Right atrium auricular region (tissue), 2 donors: ENCODE measurements at regions not wholly inside any gene's neighbourhood (a gene's known extent, or its start where the extent isn't known, plus 50 kb on each side); places are given as distances from the start of the nearest gene placed in this dataset.

Experiments used
- DNase-seq: peaks from one replicate; pipeline ENCODE4 v3.0.0-alpha.2; 2019; ENCODE audit warnings: low spot score
- H3K27ac ChIP-seq, 2 donors: fragments of 200-600 bp; sonication (generic); 1 replicate in 1 of 2; 2 replicates in 1 of 2; pipeline ENCODE4 v1.5.1; 2016 to 2019
- H3K27me3 ChIP-seq, 2 donors: fragments of 200-600 bp; sonication (generic); one replicate each; pipeline versions ENCODE4 v1.5.1 to v1.6.0; 2017 to 2019
- H3K36me3 ChIP-seq: fragments of 200-600 bp; sonication (generic); one replicate; pipeline ENCODE4 v1.5.1; 2016
- H3K4me1 ChIP-seq, 2 donors: fragments of 200-600 bp; sonication (generic); one replicate each; pipeline versions ENCODE4 v1.5.1 to v1.6.0; 2017 to 2019
- H3K4me3 ChIP-seq, 2 donors: fragments of 200-600 bp; sonication (generic); 1 replicate in 1 of 2; 2 replicates in 1 of 2; pipeline ENCODE4 v1.5.1; 2017 to 2019; ENCODE audit warnings: mild to moderate bottlenecking in 1 of 2, moderate library complexity in 1 of 2
- H3K9me3 ChIP-seq, 2 donors: fragments of 200-600 bp; sonication (generic); one replicate each; pipeline ENCODE4 v1.5.1; 2019
- CTCF ChIP-seq, 2 donors: fragments of 200-600 bp; sonication (generic); IDR thresholded peaks; one replicate each; pipeline ENCODE4 v1.5.1; 2019; ENCODE audit warnings: antibody characterized with exemption in 2 of 2

DNA sequence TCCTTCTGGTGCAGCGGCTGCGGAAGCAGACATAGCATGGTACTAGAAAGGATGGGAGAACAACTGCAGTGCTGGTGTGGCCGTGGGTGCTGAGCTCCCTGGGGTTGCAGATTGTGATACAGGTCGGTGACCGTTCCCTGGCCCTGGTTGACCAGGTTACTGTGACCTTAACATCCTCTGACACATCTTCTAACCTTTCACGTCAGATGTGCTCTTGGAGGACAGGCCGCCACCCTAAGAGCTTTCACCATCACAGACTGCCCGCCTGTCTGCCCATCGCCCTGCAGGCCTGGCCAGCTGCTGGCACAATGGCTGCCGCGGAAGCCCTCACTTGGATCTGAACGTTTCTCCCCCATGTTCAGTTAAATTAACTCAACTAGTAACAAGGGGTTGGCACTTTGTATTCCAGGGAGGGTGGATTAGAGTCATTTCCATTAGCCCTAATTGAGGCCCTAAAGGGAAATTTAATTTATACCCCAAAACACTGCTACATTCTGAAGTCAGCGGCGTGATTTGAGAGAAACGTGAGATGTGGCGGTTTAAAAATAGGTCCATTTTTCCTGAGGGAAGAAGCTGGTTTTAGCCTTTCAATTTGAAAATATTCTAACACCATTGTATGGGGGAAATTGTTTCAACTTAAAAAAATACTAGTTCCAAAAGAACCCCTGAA, 443.9 kb upstream of the CDH4 start:
- H3K4me3 ChIP-seq = no peak overlapping the region
- H3K9me3 ChIP-seq = no peaks in the 10 kb centered on the region
- no peaks in the 10 kb centered on the region for H3K4me1 ChIP-seq
- no peaks in the 10 kb centered on the region for H3K27me3 ChIP-seq
- no peak for TF ChIP-seq CTCF (IDR thresholded peaks at IDR 0.05)
- H3K36me3 ChIP-seq = no peaks in the 10 kb centered on the region
- no peak for DNase-seq
- no peak overlapping the region for H3K27ac ChIP-seq

DNA sequence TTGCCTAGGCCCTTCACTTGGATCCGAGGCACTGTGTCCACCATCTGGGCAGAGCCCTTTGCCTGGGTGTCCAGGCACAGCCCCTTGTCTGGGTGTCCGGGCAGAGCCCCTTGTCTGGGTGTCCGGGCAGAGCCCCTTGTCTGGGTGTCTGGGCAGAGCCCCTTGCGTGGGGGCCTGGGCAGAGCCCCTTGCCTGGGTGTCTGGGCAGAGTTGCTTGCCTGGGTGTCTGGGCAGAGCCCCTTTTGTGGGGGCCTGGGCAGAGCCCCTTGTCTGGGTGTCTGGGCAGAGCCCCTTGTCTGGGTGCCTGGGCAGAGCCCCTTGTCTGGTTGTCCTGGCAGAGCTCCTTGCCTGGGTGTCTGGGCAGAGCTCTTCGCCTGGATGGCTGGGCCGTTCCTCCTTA, 443.4 kb upstream of the CDH4 start:
- Histone ChIP-seq H3K27me3 (no peaks in the 10 kb centered on the region), H3K27ac (no peak overlapping the region), H3K9me3 (no peaks in the 10 kb centered on the region), H3K4me1 (no peaks in the 10 kb centered on the region), H3K4me3 (no peak overlapping the region), H3K36me3 (no peaks in the 10 kb centered on the region)
- no peak for TF ChIP-seq CTCF (IDR thresholded peaks at IDR 0.05)
- no peak for DNase-seq

- H3K4me3 ChIP-seq = no peak overlapping the region
- H3K36me3 ChIP-seq = no peaks in the 10 kb centered on the region
- DNase-seq = no peak
- no peaks in the 10 kb centered on the region for H3K4me1 ChIP-seq
- TF ChIP-seq CTCF (IDR thresholded peaks at IDR 0.05) = no peak
- no peaks in the 10 kb centered on the region for H3K27me3 ChIP-seq
- no peaks in the 10 kb centered on the region for H3K9me3 ChIP-seq
- H3K27ac ChIP-seq = no peak overlapping the region
Observed at GRCh38 chr20:60810561-60810960, 441.5 kb upstream of the CDH4 start.

- DNase-seq = no peak
Observed at GRCh38 chr20:60812561-60812960, 439.5 kb upstream of the CDH4 start.

GRCh38 chr20:60813066-60813465, 439.0 kb upstream of the CDH4 start:
- Histone ChIP-seq H3K27ac (no peak overlapping the region), H3K4me3 (no peak overlapping the region), H3K9me3 (no peaks in the 10 kb centered on the region), H3K36me3 (no peaks in the 10 kb centered on the region), H3K27me3 (no peaks in the 10 kb centered on the region), H3K4me1 (no peaks in the 10 kb centered on the region)
- DNase-seq = no peak
- no peak for TF ChIP-seq CTCF (IDR thresholded peaks at IDR 0.05)

More at GRCh38 chr20:60812561-60812960, 439.5 kb upstream of the CDH4 start:
- Histone ChIP-seq H3K36me3 (no peaks in the 10 kb centered on the region), H3K27ac (no peak overlapping the region), H3K9me3 (no peaks in the 10 kb centered on the region), H3K4me1 (no peaks in the 10 kb centered on the region), H3K27me3 (no peaks in the 10 kb centered on the region), H3K4me3 (no peak overlapping the region)
- no peak for TF ChIP-seq CTCF (IDR thresholded peaks at IDR 0.05)

DNA sequence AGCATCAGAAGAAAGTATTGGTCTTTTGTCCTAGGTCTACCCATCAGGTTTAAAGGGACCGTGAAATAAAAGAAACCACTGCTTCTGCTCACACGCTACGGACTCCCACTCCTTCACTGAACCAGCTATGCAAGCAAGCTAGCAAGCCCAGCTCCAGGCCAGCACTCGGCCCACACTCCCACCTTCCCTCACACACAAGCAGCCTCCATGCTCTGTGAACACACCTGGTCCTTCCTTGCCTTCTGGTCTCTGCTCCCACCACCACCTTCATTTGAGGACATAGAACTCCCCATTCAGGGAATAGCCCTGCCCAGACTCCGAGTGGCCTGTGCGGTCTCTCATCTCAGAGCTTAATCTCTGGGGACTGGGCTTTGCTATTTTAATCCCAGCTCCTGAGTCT, 436.4 kb upstream of the CDH4 start:
- no peak for DNase-seq
- H3K27ac ChIP-seq = no peak overlapping the region
- H3K4me3 ChIP-seq = no peak overlapping the region
- no peaks in the 10 kb centered on the region for H3K36me3 ChIP-seq
- H3K4me1 ChIP-seq = no peaks in the 10 kb centered on the region
- H3K27me3 ChIP-seq = no peaks in the 10 kb centered on the region
- no peak for TF ChIP-seq CTCF (IDR thresholded peaks at IDR 0.05)
- H3K9me3 ChIP-seq = no peaks in the 10 kb centered on the region
